ENCODE measurements at regions not wholly inside any gene's neighbourhood (a gene's known extent, or its start where the extent isn't known, plus 50 kb on each side); places are given as distances from the start of the nearest gene placed in this dataset.
A peak's percentile ranks its signal among the peaks of the same experiment; 100 is the strongest.

DNA sequence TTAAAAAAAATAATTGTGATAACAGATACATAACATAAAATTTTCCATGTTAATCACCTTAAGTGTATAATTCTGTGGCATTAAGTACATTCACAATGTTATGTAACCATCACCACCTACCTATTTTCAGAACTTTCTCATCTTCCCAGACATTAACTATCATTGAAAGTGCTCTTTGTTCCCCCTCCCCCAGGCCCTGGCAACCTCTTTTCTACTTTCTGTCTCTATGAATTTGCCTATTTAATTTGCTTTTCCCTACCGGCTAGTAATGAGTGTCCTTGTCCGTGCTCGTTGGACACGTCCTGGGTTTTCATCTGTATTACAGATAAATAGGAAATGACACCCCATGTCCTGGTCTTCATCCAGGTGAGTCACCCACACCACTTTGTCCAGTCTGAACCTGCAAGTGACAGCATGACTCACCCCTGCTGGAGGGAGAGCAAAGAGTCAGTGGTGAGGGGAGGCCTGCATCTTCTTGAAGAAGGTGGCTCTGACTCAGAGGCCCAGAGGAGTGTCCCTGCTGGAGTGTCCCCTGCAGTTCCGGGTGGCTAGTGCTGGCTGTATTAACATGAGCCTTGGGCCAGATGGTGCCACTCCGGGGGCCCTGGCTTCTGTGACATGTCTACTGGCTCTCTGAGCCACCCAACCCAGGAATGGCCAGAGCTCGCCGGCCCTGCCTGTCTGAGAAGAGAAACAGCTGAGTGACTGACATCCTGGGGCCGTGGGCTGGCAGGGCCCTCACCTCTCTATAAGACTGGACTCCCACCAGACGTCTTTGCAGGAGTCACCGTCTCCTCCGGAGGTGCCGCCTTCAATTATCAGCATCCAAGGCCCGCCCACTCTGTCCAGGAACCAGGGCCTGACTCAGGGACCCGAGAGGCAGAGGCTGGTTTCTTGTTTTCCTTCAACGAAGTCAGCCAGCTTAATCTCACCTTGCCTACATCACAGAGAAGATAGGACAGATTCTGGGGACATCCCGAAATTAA lies 503.2 kb upstream of the MKI67 start:
- DNase-seq: peak; percentile 70

- DNase-seq: peak; percentile 46
These were observed 504.6 kb upstream of the MKI67 start for GRCh38 chr10:128630787-128631252.

DNA sequence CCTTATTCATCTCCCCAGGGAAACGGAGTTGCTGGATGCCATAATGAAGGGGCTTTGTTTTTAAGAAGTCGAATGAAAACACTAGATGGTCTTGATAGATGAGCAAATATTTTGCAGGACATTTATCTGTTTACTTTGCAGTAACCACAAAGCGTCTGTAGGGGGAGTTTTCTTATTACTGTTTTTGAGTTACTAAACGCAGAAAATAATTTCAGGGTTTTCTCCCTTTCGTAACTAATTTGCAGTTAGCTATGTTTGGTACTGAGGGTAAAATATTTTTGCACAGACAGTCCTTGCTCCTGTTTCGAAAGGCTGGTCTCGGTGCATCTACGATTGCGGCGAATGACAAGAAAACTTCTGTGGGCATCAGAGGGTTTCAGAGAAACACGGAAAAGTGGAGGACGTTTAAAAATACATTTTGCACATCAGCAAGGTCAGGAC lies 505.6 kb upstream of the MKI67 start:
- peak; percentile 48 for DNase-seq

DNA sequence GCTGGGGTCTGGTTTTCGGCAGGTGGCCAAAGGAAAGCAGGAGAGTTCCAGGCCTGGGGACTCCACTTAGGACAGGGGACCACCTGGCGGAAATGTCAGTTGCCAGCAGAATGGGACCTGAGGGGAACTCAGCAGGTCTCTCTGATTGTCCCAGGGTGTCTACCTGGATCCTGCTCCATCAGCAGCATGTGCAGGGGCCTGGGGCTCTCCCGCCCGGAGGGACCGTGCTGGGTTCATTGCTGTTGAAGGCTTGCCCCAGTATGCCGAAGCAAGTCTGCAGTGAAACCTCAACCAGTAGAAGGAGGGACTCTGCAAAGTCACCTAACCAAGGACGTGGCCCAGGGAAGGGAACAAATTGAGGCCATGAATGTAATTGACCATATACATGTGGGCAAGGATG lies 506.5 kb upstream of the MKI67 start:
- DNase-seq: no peak

DNA sequence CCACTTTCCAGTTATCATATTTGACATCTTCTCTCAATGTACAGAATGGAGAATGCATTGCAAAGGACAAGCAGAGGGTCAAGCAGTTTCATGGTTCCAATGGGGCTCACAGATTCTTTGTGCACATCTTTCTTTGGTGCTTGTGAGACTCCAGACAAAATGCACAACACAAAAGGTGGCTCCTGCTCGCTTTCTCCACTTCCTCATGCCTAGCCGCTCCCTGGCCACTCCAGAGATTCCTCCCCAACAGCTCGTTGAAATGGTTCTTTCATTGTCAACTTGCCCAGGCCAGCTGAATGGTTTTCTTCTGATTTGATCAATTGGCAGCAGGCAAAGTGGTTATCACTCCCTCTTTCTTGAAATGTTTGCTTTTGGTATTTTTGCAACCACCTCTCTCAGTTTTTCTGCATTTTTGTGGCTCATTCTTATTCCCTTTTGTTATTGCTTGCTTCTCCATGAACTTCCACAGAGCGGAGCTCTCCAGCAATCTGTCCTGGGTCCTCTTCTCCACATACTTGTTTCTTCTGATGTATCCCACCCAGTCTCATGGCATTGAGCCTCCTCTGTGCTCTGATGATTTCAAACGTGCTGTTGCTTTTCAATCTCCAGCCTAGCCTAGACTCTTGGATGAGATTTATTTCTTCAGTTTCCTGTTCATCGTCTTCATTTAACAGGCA lies 507.8 kb upstream of the MKI67 start:
- DNase-seq: peak; percentile 65

- DNase-seq: peak; percentile 70
These were observed 515.8 kb upstream of the MKI67 start for GRCh38 chr10:128642023-128642422.

GRCh38 chr10:128642502-128642901 lies 516.3 kb upstream of the MKI67 start:
- DNase-seq: peak; percentile 86

DNA sequence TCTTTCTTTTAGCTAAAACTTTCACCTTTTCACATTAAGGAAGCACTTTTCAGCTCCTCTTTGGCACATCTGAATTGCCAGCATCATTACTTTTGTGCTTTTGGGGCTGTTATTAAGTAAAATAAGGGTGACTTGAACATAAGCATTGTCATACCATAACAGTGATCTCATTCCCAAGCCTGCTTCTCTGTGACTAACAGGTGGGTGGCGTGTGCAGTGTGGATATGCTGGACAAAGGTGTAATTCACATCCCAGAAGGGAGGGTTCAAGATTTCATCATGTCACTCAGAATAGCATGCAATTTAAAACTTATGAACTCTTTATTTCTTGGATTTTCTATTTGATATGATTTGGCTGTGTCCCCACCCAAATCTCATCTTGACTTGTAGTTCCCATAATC lies 517.4 kb upstream of the MKI67 start:
- peak; percentile 39 for DNase-seq

GRCh38 chr10:128645486-128645885 lies 519.3 kb upstream of the MKI67 start:
- DNase-seq: no peak

GRCh38 chr10:128646956-128647355 lies 520.7 kb upstream of the MKI67 start:
- DNase-seq: no peak

GRCh38 chr10:128657548-128657947 lies 531.3 kb upstream of the MKI67 start:
- DNase-seq: no peak

- no peak for DNase-seq
These were observed 534.5 kb upstream of the MKI67 start for GRCh38 chr10:128660726-128661125.

- no peak for DNase-seq
These were observed 535.4 kb upstream of the MKI67 start for GRCh38 chr10:128661404-128662197.

- DNase-seq: no peak
These were observed 536.3 kb upstream of the MKI67 start for GRCh38 chr10:128662520-128662919.

- DNase-seq: peak; percentile 46
These were observed 538.5 kb upstream of the MKI67 start for GRCh38 chr10:128664729-128665128.

- DNase-seq: no peak
These were observed 549.2 kb upstream of the MKI67 start for GRCh38 chr10:128675405-128675804.

DNA sequence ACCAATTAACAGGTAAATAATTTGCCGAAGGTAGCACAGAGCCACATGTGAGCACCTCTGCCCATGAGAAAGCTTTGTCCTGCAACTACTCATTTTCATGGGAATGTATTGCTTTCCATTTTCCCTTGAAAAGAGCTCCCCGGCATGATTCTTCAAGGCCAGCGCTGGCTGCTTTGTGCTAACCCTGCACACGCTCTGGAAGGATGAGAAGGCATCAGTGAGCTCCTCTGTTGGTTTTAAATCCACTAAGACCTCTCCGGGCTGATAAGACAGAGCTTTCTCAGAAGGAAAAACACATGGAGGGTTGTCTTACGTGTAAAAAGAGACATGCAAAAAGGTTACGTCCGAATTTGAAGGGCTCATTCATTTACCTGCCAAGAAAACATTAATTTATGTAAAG lies 553.9 kb upstream of the MKI67 start:
- DNase-seq: no peak

DNA sequence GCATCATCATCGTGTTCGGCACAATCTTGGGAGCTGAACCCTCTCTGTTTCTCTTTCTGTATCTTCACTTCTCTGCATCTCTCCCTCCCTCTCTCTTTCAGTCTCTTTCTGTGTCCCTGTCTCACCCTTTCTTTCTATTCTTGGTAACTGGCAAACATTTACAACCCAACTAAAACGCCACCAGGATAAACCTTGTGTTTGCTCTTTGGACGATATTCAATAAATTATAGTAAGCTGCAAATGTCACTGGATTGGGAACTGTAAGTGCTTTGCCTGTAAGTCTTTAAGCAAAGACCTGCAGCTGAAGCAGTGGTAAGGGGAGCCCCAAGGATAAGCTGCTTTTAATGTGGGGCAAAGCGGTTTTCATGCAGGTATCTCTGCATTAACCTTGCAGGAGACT lies 558.0 kb upstream of the MKI67 start:
- DNase-seq: no peak

DNA sequence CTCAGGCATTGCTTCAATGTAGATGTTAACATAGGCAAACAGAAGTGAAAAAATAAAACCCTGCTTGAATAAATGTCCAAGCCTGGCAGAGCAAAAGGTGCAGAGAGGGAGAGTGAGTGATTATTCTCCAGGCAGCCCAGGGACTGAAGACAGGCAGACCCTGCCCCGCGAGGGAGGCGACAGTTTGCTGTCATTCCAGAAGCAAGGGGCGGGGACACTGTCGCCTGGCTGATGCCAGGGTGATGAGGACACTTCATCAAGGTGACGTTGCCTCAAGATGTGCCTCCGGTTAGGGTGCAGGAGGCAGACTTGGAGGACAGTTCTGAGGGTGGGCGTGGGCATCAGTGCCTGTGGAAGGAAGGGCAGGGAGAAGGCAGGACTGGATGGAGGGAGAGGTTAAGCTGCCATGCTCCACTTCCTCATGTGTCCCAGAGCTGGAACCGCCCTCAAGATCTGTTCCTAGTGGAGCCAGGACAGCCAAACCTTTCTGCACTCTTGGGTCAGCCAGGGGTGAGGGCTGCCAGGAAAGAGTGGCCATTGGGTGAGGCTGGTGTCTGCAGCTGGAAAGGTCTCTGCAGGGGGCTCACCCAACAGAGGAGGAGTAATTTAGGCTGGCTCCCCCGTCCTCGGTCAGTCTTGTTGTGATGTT lies 560.5 kb upstream of the MKI67 start:
- no peak for DNase-seq

GRCh38 chr10:128687408-128687807 lies 561.2 kb upstream of the MKI67 start:
- no peak for DNase-seq

DNA sequence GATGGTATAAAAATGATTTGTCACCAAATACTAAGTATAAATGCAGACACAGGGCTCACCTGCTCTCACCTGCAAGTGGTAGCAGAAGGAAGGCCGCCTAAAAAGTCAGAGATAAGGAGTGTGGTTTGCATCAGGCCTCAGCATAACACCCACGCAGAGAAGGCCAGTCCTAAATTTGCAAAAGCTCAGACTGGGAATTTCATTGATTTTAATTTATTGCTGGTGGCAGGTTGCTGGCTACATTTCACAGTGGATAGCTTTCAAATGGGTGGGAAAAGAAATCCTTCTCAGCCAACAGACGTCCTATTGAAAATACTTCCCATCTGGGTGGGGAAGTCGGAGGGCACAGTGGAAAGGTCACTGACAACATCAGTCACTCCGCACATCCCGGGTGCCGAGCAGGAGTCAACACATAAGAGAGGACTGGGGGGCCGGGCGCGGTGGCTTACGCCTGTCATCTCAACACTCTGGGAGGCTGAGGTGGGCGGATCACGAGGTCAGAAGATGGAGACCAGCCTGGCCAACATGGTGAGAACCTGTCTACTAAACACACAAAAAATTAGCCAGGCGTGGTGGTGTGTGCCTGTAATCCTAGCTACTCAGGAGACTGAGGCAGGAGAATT lies 561.8 kb upstream of the MKI67 start:
- no peak for DNase-seq

DNA sequence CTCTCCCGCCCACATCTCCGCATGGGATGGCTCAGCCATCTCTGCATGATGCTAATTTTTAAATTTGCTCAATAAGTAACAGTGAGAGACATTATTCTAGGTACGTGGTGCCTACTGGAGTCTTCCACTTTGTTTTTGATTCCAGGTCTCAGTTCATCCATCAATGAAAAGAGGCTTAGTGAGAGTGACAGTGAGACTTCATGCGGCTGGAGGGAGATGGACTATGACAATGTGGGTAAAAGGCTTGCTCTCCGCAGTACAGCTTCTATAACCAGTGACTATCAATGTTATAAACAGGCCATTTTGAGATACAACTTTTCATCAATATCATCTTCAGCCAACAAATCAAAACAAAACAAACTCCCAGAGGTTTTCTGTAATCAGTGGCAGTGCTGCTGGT lies 563.4 kb upstream of the MKI67 start:
- DNase-seq: no peak

Measured in fibroblast of upper back skin (primary cell).